C4-2B (cell line): ENCODE measurements at regions not wholly inside any gene's neighbourhood (a gene's known extent, or its start where the extent isn't known, plus 50 kb on each side); places are given as distances from the start of the nearest gene placed in this dataset.

ENCODE experiments used
- ZFX ChIP-seq: fragments of 450-650 bp; IDR thresholded peaks from 2 replicates; pipeline ENCODE4 v1.6.1; 2017
- TF ChIP-seq, protein P1 (sequence below): fragments of 450-650 bp; conservative IDR thresholded peaks from 2 replicates; pipeline ENCODE4 v1.5.1; 2017; ENCODE audit warnings: mild to moderate bottlenecking

- TF ChIP-seq, protein P1, sequence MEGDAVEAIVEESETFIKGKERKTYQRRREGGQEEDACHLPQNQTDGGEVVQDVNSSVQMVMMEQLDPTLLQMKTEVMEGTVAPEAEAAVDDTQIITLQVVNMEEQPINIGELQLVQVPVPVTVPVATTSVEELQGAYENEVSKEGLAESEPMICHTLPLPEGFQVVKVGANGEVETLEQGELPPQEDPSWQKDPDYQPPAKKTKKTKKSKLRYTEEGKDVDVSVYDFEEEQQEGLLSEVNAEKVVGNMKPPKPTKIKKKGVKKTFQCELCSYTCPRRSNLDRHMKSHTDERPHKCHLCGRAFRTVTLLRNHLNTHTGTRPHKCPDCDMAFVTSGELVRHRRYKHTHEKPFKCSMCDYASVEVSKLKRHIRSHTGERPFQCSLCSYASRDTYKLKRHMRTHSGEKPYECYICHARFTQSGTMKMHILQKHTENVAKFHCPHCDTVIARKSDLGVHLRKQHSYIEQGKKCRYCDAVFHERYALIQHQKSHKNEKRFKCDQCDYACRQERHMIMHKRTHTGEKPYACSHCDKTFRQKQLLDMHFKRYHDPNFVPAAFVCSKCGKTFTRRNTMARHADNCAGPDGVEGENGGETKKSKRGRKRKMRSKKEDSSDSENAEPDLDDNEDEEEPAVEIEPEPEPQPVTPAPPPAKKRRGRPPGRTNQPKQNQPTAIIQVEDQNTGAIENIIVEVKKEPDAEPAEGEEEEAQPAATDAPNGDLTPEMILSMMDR: no peak
- TF ChIP-seq ZFX: no peak
These were observed 83.1 kb downstream of the CPN2 start for GRCh38 chr3:194267744-194268653.
